K562 (cell line): ENCODE measurements at regions not wholly inside any gene's neighbourhood (a gene's known extent, or its start where the extent isn't known, plus 50 kb on each side); places are given as distances from the start of the nearest gene placed in this dataset.

Source experiments
- ATAC-seq: fragments of 200-7000 bp; cut with Tn5 transposase; 3 replicates; pipeline ENCODE4 v1.9.1; 2020; ENCODE audit warnings: moderate library complexity
- BruUV-seq: library from RNA; stranded (reverse); fragments of 400-500 nt; replicated peaks from 2 replicates; lab custom pipeline; 2021; lab: Mats Ljungman, UMichigan
- CTCF ChIA-PET: fragments of 300-600 bp; formaldehyde crosslinking; extraction: SDS; loops from one replicate; lab custom pipeline; 2021; ENCODE audit warnings: low intra/inter-chr PET ratio; lab: Yijun Ruan, JAX
- POLR2A ChIA-PET: fragments of 300-600, 350-650 bp; sonication (Branson Sonifier 250); formaldehyde crosslinking; extraction: SDS; loops from one replicate; lab custom pipeline; 2021; ENCODE audit warnings: antibody characterized with exemption, inconsistent platforms; lab: Yijun Ruan, JAX
- DNase-seq, 4 experiments: peaks; one replicate each; pipeline versions ENCODE4 v3.0.0 to v3.0.0-alpha.2; 2011 to 2018; ENCODE audit warnings: low spot score in 3 of 4, mixed read lengths in 3 of 4; ENCODE audit errors: extremely low read depth in 1 of 4
- FAIRE-seq: peaks from 2 replicates; lab custom pipeline; 2011; peaks lifted over from hg19 to GRCh38; lab: Jason Lieb, UNC
- H2AFZ ChIP-seq: 2 replicates; pipeline ENCODE4 v1.6.0; 2011; ENCODE audit warnings: low read depth, low read length, control low read depth, inconsistent platforms
- H3K27ac ChIP-seq: fragments of 200-600 bp; 3 replicates; pipeline ENCODE4 v1.8.0; 2011; ENCODE audit warnings: low read depth, mild to moderate bottlenecking, control low read depth, inconsistent platforms, low read length, moderate library complexity, mixed read lengths; ENCODE audit errors: extremely low read depth
- H3K27me3 ChIP-seq, 2 experiments: fragments of 300-600 bp in 1 of 2; 2 replicates in 1 of 2; 3 replicates in 1 of 2; pipeline versions ENCODE4 v1.6.0 to v1.8.0; 2011; ENCODE audit warnings: inconsistent platforms in 2 of 2, low read length in 2 of 2, mild to moderate bottlenecking in 1 of 2, mixed read lengths in 1 of 2, moderate library complexity in 1 of 2; ENCODE audit not compliant: control insufficient read depth in 2 of 2, insufficient read depth in 2 of 2
- H3K36me3 ChIP-seq: fragments of 300-600 bp; 3 replicates; pipeline ENCODE4 v1.8.0; 2011; ENCODE audit warnings: mild to moderate bottlenecking, low read length, inconsistent platforms; ENCODE audit not compliant: control insufficient read depth, insufficient read depth
- H3K4me1 ChIP-seq, 2 experiments: fragments of 200-600 bp in 1 of 2; replicated peaks in 1 of 2; 2 replicates in 1 of 2; 3 replicates in 1 of 2; pipeline versions ENCODE4 v1.5.1 to v1.8.0; 2011; ENCODE audit warnings: inconsistent platforms in 2 of 2, low read length in 2 of 2, mild to moderate bottlenecking in 1 of 2, mixed read lengths in 1 of 2, moderate library complexity in 1 of 2; ENCODE audit not compliant: control insufficient read depth in 2 of 2, insufficient read depth in 2 of 2
- H3K4me2 ChIP-seq: 2 replicates; pipeline ENCODE4 v1.6.1; 2011; ENCODE audit warnings: low read length, control low read depth, inconsistent platforms, mixed read lengths; ENCODE audit not compliant: insufficient read depth
- H3K4me3 ChIP-seq: fragments of 200-600 bp; sonication (generic), shearing (Covaris generic); 2 replicates; pipeline ENCODE4 v1.5.1; 2016; ENCODE audit warnings: control low read depth, inconsistent platforms
- H3K79me2 ChIP-seq: fragments of 200-600 bp; 3 replicates; pipeline ENCODE4 v1.8.0; 2011; ENCODE audit warnings: low read length, inconsistent platforms; ENCODE audit not compliant: control insufficient read depth, insufficient read depth
- H3K9ac ChIP-seq, 2 experiments: 2 replicates each; pipeline versions ENCODE4 v1.6.0 to v1.6.1; 2011; ENCODE audit warnings: low read depth in 2 of 2, low read length in 2 of 2, control low read depth in 1 of 2, inconsistent platforms in 1 of 2, mild to moderate bottlenecking in 1 of 2, mixed read lengths in 1 of 2; ENCODE audit not compliant: insufficient read depth in 1 of 2
- H3K9me1 ChIP-seq: one replicate; pipeline ENCODE4 v1.6.0; 2011; ENCODE audit warnings: inconsistent platforms, mild to moderate bottlenecking, low read length, moderate library complexity; ENCODE audit not compliant: control insufficient read depth, insufficient read depth
- H3K9me3 ChIP-seq: replicated peaks from 2 replicates; pipeline ENCODE4 v1.5.1; 2011; ENCODE audit warnings: low read depth, low read length, inconsistent platforms; ENCODE audit not compliant: control insufficient read depth, insufficient read depth
- H4K20me1 ChIP-seq: replicated peaks from 2 replicates; pipeline ENCODE4 v1.6.1; 2011; ENCODE audit warnings: low read length, inconsistent platforms, mixed read lengths; ENCODE audit not compliant: control insufficient read depth, insufficient read depth
- ARID1B ChIP-seq: fragments of 450-650 bp; IDR thresholded peaks from 2 replicates; pipeline ENCODE4 v1.6.1; 2016; ENCODE audit warnings: antibody characterized with exemption, mild to moderate bottlenecking, inconsistent platforms
- BACH1 ChIP-seq: fragments of 200-800 bp; sonication (Bioruptor generic); IDR thresholded peaks from 2 replicates; pipeline ENCODE4 v1.6.1; 2016; ENCODE audit warnings: missing genetic modification characterization, missing compliant biosample characterization
- GATA2 ChIP-seq: sonication (generic); formaldehyde crosslinking; IDR thresholded peaks from 2 replicates; pipeline ENCODE4 v1.4.0; 2020; ENCODE audit warnings: mild to moderate bottlenecking, missing genetic modification reagents
- HNRNPK ChIP-seq: fragments of 200-400 bp; formaldehyde crosslinking; IDR thresholded peaks from one replicate; pipeline ENCODE4 v1.6.1; 2018; ENCODE audit warnings: mild to moderate bottlenecking, low read depth, low read length; ENCODE audit not compliant: poor library complexity, severe bottlenecking
- HNRNPUL1 ChIP-seq: fragments of 200-400 bp; formaldehyde crosslinking; IDR thresholded peaks from 2 replicates; pipeline ENCODE4 v1.6.1; 2017; ENCODE audit warnings: low read length
- MAZ ChIP-seq, 2 experiments: fragments of 450-650 bp in 1 of 2; sonication (generic) in 1 of 2; formaldehyde crosslinking; IDR thresholded peaks in 1 of 2; conservative IDR thresholded peaks in 1 of 2; 2 replicates each; pipeline versions ENCODE4 v1.4.0 to v1.5.0; 2020; ENCODE audit warnings: mild to moderate bottlenecking in 1 of 2, missing genetic modification reagents in 1 of 2
- TEAD2 ChIP-seq: fragments of 450-650 bp; IDR thresholded peaks from 2 replicates; pipeline ENCODE4 v1.6.1; 2016; ENCODE audit warnings: missing genetic modification characterization, control low read depth, missing compliant biosample characterization
- ZNF239 ChIP-seq: fragments of 250-450 bp; sonication (Bioruptor Pico); IDR thresholded peaks from 2 replicates; pipeline ENCODE4 v1.4.0; 2020; ENCODE audit warnings: mild to moderate bottlenecking
- ZNF507 ChIP-seq: conservative IDR thresholded peaks from 2 replicates; pipeline ENCODE4 v1.6.1; 2017; ENCODE audit warnings: missing genetic modification characterization, missing compliant biosample characterization
- WGBS: fragments of 100-300 bp; shearing (Covaris generic); methylation state at CpG from one replicate; pipeline ENCODE4 v1.1.6; 2016; ENCODE audit warnings: low coverage, mixed read lengths; ENCODE audit not compliant: insufficient coverage; ENCODE audit errors: missing lambda C conversion rate; 5-methylcytosine and 5-hydroxymethylcytosine counted together
- in situ Hi-C: fragments of 300-500 bp; cut with MboI; formaldehyde crosslinking; loops from 4 replicates; pipeline ENCODE4 v1.15.0; 2018; ENCODE audit warnings: inconsistent platforms, mixed read lengths
- intact Hi-C: fragments of 100-400 bp; cut with micrococcal nuclease; formaldehyde crosslinking; loops from 2 replicates; pipeline ENCODE4 v1.14.2; 2022
- TF ChIP-seq, protein P1 (sequence below): fragments of 450-650 bp; IDR thresholded peaks from 2 replicates; pipeline ENCODE4 v1.6.1; 2018; ENCODE audit warnings: mild to moderate bottlenecking, low read depth; ENCODE audit not compliant: partially characterized antibody

DNA sequence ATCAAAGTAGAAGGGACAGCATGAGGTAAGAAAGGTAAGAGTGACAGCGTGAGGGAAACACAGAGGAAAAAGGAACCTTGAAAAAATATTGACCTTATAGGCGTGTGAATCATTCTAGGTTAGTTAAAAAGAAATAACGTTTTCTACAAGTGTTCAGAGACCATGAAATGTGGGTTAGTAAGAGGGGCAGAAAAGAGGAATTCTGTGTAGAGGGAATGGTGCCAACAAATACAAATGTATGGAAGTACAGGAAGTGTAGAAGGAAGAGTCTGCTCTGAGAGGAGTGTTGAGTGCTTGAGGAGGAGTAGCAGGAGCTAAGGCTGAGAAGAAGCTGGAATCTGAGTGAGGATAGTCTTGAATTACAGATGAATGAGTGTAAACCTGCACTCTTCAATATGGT lies 418.6 kb upstream of the RIOK2 start:
- in situ Hi-C loops, result no loop called here
- no peak overlapping the region for H3K4me3 ChIP-seq
- intact Hi-C loops, result no loop called here
- TF ChIP-seq ARID1B (no peak), HNRNPK (no peak), ZNF507 (tag) (no peak), BACH1 (tag) (no peak), TEAD2 (tag) (no peak), HNRNPUL1 (no peak), GATA2 (CRISPR knock-in tag) (no peak), MAZ (CRISPR knock-in tag; conservative IDR thresholded peaks at IDR 0.05 in 1 of 2, IDR thresholded peaks at IDR 0.05 in 1 of 2) (no peak), ZNF239 (CRISPR knock-in tag) (no peak)
- TF ChIP-seq, protein P1, sequence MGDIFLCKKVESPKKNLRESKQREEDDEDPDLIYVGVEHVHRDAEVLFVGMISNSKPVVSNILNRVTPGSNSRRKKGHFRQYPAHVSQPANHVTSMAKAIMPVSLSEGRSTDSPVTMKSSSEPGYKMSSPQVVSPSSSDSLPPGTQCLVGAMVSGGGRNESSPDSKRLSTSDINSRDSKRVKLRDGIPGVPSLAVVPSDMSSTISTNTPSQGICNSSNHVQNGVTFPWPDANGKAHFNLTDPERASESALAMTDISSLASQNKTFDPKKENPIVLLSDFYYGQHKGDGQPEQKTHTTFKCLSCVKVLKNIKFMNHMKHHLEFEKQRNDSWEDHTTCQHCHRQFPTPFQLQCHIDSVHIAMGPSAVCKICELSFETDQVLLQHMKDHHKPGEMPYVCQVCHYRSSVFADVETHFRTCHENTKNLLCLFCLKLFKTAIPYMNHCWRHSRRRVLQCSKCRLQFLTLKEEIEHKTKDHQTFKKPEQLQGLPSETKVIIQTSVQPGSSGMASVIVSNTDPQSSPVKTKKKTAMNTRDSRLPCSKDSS, result no peak
- TF ChIP-seq, all 486 proteins: peak for 0
- Histone ChIP-seq H3K4me2 (no peak overlapping the region), H4K20me1 (no peaks in the 10 kb centered on the region), H3K9me3 (no peaks in the 10 kb centered on the region), H3K79me2 (no peaks in the 10 kb centered on the region), H3K4me1 (no peaks in the 10 kb centered on the region), H3K27ac (no peak overlapping the region), H3K9me1 (no peaks in the 10 kb centered on the region), H3K9ac (no peak overlapping the region), H2AFZ (no peak overlapping the region), H3K27me3 (no peaks in the 10 kb centered on the region), H3K36me3 (no peaks in the 10 kb centered on the region)
- no peak for FAIRE-seq
- ATAC-seq, result no peak
- DNase-seq, result no peak
- no TSS peak for BruUV-seq
- CTCF ChIA-PET, result no interaction called here
- 0% methylated on average over 3 of the region's 3 CpGs for WGBS
- POLR2A ChIA-PET, result no interaction called here
